ENCODE measurements at regions not wholly inside any gene's neighbourhood (a gene's known extent, or its start where the extent isn't known, plus 50 kb on each side); places are given as distances from the start of the nearest gene placed in this dataset.

DNA sequence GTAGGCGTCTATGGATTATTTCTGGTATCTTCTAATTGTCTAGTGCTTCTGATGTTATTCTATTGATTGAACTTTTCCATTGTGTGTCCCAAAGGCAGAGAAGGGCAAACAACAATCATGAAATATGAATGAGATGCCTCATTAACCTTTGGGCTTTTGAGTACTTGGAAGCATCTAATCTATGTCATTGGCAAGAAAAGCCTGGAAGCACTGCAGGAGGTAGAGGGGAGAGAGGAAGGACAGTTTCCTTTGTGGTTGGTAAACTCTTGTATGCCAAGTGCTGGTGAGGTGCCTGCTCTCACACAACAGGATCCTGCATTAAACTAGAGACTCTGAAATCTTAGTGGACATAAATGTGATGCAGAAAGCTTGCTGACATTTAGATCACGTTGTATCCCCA, 155.2 kb upstream of the TPK1 start:
- TF ChIP-seq, protein P1, sequence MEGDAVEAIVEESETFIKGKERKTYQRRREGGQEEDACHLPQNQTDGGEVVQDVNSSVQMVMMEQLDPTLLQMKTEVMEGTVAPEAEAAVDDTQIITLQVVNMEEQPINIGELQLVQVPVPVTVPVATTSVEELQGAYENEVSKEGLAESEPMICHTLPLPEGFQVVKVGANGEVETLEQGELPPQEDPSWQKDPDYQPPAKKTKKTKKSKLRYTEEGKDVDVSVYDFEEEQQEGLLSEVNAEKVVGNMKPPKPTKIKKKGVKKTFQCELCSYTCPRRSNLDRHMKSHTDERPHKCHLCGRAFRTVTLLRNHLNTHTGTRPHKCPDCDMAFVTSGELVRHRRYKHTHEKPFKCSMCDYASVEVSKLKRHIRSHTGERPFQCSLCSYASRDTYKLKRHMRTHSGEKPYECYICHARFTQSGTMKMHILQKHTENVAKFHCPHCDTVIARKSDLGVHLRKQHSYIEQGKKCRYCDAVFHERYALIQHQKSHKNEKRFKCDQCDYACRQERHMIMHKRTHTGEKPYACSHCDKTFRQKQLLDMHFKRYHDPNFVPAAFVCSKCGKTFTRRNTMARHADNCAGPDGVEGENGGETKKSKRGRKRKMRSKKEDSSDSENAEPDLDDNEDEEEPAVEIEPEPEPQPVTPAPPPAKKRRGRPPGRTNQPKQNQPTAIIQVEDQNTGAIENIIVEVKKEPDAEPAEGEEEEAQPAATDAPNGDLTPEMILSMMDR (IDR thresholded peaks at IDR 0.05) = no peak
- no peak for TF ChIP-seq POLR2A (IDR thresholded peaks at IDR 0.05)
- no peak for TF ChIP-seq POLR2AphosphoS5 (IDR thresholded peaks at IDR 0.05)

Measured in sigmoid colon (tissue), 4 donors.